HepG2 (cell line): ENCODE measurements at regions not wholly inside any gene's neighbourhood (a gene's known extent, or its start where the extent isn't known, plus 50 kb on each side); places are given as distances from the start of the nearest gene placed in this dataset.
"Not testable (repeated sequence)": the region's sequence is repeated elsewhere in the genome, so short reads cannot be mapped to it uniquely, and the experiment has no call there.

ENCODE experiments used
- FOSL1 ChIP-seq: sonication (generic); formaldehyde crosslinking; IDR thresholded peaks from 2 replicates; pipeline ENCODE4 v1.9.0; 2021; ENCODE audit warnings: missing genetic modification reagents, borderline replicate concordance
- HMG20A ChIP-seq: IDR thresholded peaks from 2 replicates; pipeline ENCODE4 v1.6.1; 2016; ENCODE audit warnings: borderline replicate concordance
- TF ChIP-seq, protein P1 (sequence below): sonication (generic); formaldehyde crosslinking; IDR thresholded peaks from 2 replicates; pipeline ENCODE4 v1.8.0; 2022; ENCODE audit warnings: missing genetic modification reagents, mild to moderate bottlenecking, inconsistent platforms, borderline replicate concordance

DNA sequence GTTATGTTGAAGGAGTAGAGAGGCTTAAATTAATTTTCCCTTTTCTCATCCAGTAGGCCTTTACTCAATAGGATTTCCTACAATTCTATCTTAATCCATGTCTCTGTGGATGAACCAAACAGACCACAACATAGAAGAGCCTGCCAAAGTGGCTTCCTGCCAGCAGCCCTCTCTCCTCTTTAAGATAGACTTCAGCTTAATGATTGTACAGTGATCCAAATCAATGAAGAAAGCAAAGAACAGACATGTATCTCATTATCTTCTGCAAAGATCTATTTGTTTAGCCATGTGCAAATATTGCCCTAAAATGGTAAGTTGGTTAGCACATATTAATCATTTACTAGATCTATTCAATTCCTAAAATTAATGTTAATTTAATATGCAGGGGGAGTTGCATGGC is 979.6 kb downstream of the LTN1 start:
- TF ChIP-seq, protein P1, sequence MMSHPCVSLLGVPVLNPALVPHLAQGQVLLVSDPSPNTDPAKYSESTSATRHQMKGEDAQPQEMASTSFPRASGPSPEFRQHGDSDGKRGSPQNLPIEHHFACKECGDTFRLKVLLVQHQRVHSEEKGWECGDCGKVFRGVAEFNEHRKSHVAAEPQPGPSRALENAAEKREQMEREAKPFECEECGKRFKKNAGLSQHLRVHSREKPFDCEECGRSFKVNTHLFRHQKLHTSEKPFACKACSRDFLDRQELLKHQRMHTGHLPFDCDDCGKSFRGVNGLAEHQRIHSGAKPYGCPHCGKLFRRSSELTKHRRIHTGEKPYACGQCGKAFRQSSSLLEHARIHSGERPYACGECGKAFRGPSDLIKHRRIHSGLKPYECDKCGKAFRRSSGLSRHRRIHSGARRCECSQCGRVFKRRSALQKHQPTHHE (CRISPR knock-in tag), result not testable (repeated sequence)
- not testable (repeated sequence) for TF ChIP-seq HMG20A, FOSL1 (CRISPR knock-in tag)
